GM11168 (cell line): ENCODE measurements at regions not wholly inside any gene's neighbourhood (a gene's known extent, or its start where the extent isn't known, plus 50 kb on each side); places are given as distances from the start of the nearest gene placed in this dataset.

Experiments used
- in situ Hi-C: fragments of 300-500 bp; cut with MboI; formaldehyde crosslinking; loops from one replicate; pipeline ENCODE4 v1.12.0; 2022; ENCODE audit warnings: low sequenced_read_pairs; ENCODE audit not compliant: unreplicated experiment

DNA sequence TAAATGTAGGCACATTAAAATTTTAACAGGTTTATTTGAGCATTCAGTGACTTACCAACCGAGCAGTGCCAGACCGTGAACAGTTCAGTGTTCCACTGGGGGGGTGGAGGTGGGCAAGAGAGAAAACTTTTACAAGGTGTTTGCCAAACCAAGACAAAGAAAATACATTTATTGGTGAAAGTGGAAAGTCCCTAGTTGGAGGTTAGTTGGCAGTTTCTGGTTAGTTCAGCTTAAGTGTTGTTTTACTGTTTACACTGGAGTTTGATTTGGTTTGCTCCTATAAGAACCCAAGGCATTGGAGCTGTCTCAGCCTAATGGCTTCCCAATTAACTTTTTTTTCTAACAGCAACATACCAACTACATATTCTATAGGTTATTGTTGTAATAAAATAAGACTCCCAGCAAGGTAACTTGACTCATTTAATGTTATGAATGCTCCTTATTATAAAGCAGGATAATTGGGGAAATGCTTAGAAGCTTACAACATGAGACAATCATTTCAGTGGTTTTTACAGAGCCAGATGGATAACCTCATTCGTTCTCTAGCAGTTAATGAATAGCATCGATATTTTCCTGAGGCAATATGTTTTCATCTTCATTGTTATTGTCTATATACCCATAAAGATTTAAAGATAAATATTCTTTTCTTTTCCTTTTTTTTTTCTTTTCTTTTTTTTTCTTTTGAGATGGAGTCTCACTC lies 115.8 kb downstream of the ETNK1 start:
- in situ Hi-C loops: no loop called here

- in situ Hi-C loops: no loop called here
Observed at GRCh38 chr12:22743700-22744099, 118.7 kb downstream of the ETNK1 start.

DNA sequence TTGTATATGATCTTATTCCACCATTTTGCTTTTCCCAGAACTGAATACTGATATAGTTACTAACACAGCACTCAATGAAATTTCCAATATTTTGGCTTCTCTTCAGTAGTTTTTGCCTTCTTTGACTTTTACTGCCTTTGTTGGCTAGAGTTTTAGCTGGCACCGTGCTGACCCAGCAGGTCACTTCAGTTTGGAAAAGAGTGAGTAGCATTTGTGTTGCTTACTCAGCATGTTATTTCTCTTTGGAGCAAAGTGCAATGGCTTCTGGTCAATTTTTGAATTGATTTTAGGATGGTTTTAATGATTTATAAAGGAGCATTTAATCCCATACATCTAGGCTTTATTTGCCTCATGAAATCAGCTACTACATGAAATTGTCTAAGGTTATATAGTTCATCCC lies 119.2 kb downstream of the ETNK1 start:
- in situ Hi-C loops: no loop called here

DNA sequence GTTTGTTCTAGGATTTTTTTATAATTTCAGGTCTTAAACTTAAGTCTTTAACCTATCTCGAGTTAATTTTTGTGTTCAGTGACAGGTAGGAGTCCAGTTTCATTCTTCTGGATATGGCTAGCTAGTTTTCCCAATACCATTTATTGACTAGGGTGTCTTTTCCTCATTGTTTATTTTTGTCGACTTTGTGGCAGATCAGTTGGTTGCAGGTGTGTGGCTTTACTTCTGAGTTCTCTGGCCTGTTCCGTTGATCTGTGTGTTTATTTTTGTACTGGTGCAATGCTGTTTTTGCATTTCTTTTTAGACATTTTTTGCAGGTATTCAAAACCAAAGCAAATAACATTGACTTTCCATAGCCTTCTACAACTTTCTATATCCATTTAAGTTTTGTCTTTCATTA lies 121.7 kb downstream of the ETNK1 start:
- in situ Hi-C loops: no loop called here

DNA sequence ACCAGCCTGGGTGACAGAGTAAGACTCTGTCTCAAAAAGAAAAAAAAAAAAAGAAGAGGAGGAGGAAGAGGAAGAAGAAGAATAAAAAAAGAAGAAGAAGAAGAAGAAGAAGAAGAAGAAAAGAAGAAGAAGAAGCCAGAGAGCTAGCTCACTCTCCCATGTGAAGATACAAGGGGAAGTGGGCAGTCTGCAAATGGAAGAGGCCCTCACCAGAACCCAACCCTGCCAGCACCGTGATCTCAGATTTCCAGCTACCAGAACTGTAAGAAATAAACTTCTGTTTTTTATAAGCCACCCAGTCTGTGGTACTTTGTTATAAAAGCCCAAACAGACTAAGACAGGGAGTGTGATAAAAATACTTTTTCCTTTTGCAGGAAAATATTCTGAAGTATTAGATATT lies 130.7 kb downstream of the ETNK1 start:
- in situ Hi-C loops: no loop called here

DNA sequence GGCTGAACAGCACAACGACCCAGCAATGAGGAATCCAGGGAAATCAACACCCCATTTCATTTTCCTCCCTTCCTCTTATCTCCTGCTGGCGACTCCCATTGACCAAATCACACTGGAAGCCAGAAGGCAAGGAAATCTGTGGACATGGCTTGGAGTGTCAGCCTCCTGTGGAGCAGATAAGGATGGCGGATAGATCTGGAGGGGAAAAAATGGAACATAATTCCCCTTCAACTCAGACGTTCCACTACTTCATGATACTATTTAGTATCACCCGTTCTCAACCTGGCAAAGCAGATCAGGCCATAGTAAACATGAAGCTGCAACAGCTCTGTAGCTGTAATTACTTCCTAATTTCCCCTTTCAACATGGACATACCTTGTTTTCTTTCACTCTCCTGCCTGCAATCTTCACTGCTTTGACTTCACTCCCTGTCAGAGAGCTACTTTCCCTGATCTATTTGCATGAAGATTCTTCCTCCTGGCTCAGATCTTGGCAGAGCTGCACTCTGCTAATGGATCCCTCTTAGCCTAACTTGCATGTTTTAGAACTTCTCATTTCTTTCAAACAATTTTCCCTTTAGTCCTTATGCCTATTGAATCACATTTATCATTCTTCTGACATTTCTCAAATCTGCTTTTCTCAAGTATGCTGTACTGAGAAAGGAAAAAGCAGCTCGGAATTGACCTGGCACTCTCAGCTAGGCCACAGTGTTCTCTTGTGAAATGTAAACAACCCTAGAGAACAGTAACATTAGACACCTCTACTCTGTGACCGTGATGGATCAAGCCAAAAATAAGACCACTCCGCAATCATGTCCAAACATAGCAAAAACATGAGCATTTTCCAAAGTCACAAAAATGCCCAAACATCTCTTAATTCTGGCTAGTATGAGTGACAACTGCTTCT lies 135.1 kb downstream of the ETNK1 start:
- in situ Hi-C loops: no loop called here

DNA sequence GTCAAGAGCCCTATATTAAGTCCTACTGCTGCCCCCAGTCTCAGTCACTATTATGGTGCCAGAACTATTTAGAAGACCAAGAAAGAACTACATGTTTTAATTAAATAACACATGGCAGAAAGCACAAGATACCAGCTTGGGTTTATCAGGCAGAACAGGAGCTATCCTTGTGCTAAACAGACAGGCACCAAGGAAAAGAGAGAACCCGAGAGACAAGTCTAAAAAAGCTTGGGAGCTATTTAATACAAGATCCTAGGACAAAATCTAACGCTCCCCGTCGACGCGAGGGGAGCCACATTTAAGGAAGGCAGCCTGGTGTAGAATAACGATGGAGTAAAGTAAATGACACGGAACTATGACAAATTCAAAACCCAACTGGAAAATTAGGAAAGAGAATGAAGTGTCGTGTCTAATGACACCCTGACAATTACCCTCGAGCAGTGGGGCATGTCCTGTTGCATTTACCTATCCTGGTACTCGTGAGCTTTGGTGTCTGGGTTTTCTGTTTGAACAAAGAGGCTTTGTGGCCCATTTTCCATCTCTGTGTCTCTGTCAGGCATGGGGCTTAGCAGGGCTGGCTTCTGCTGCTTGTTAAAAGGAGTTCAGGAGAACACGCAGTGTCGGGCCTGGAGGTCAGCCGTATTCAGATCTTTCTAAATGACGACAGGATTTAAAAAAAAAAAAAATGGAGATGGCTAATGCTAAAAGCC lies 140.6 kb downstream of the ETNK1 start:
- in situ Hi-C loops: no loop called here

DNA sequence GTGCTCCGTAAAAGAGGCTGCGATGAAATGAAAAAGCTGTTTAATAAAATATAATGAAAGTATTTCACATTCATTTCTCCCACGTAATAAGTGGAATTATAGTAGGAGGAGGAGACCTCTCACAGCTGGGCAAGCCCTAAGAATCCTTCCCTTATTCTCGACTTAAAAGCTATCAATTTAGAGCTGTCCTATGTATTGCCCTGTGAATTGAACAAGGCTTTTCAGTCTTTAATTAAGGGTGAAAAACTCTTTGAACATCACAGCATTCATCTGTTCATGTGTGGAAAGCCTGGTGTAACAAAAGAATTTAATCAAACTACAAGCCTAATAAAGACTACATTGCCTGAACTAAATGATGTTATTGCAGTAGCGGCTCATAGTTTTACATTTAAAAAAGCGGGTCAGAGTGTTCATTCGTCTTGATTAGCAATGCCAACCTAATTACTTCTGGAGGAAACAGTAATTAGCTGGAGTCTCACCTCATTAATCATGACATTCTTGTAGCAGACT lies 142.0 kb downstream of the ETNK1 start:
- in situ Hi-C loops: no loop called here

DNA sequence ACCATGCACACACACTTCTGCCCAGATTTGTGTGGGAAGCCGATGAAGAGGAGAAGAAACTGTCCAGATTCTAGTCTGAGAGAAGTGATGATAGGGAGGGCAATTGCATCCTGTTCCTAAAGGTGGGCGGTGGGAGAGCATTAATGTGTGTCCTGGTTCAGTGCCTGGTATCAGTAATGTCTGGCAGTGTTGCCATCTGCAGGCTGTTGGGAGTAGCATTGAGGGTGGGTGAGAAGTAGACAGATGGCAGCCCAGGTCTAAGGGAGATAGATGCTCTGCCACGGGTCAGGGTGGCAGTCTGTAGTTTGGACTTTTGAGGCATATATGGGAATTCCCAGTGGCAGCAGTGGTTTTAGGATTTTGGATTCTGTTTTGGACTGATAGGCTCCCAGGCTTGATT lies 156.4 kb downstream of the ETNK1 start:
- in situ Hi-C loops: no loop called here

DNA sequence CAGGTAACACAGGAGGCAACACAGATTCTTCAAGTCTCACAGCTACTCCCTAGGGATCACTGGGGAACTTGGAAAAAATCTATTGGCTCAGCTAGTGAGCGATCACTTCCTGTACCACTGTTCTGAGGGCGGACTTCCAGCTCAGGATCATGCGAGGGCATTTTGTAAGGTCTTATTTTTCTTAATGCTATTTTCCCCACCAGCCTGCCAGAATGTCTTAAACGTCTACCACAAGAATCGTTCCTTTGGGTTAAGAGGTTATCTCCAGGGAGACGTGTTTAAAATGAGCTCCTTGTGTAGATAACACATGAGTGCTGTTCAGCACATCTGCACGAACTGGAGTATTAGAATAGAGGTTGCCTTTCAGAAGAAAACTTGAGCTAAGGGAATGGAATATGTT lies 162.6 kb downstream of the ETNK1 start:
- in situ Hi-C loops: no loop called here

DNA sequence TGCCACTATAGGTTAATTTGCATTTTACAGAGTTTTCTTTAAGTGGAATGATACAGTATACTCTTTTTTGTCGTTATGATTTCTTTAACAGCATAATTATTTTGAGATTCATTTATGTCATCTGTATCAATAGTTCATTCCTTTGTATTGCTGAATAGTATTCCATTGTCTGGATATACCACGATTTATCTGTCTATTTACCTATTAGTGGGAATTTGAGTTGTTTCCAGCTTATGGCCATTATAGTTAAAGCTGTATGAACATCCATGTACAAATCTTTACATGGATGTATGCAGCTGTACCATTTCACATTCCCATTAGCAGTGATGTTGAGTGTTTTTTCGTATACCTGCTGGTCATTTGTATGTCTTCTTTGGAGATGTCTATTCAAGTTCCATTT lies 163.9 kb downstream of the ETNK1 start:
- in situ Hi-C loops: no loop called here

GRCh38 chr12:22792138-22792537 lies 167.2 kb downstream of the ETNK1 start:
- in situ Hi-C loops: no loop called here

DNA sequence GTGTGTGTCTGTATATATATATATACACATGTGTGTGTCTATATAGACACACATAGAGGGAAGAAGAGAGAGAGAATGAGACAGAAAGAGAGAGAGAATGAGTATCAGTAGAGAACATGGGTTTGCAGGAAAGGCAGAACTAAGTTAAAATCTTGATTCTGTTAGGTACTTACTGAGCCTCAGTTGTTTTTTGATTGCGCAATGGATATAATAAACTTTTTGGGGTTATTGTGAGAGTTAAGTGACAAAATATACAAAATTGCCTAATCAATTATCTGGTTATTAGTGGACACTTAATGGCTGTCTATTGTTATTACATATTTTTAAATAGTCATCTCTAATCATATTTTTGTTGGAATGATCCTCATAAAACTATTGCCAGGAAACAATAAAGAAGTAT lies 169.0 kb downstream of the ETNK1 start:
- in situ Hi-C loops: no loop called here

DNA sequence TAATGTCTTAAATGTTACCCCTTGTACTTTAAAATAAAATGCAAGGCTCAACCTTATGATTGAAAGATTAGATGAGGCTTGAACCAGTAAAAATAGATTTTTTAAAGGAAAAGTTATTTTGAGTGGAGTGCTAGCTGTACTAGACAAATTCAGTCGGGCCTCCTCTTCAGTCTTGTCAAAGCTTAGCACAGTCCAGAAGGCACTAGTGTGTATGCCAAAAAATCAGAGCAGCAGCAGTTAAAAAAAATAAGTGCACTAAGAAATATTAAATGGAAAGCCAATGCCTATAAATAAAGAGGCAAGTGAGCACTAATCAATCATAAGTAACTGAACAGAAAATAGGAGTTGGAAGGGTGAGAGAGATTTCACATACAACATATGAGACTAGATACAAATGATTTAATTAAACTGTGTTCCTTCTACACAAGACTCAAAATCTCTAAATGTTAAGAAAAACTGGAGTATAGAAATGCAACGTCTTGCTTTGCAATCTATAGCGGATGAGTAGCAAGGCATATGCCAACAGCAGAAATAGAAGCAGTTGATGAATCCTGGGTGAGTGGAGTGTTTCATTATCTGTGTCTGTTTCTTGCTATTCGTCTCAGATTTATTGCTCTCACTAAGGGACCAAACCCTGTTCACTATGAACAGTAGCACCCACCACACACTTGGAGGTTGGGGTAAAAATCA lies 172.1 kb downstream of the ETNK1 start:
- in situ Hi-C loops: no loop called here

GRCh38 chr12:22797701-22798100 lies 172.7 kb downstream of the ETNK1 start:
- in situ Hi-C loops: no loop called here

DNA sequence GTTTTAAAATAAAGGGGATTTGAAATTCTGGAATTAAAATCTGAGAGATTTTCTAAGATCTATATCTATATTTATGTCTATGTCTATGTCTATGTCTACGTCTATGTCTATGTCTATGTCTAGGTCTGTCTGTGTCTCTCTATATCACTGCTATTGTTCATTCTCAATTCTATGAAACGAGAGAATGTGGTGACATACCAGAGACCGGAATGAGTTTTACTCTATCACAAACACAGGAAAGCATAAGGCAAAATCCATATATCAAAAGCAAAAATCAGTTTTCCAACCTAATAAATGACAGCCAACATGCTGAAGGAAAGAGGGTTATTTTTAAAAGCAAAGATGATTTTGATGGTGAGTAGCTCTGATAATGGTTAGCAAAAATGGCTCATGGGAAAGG lies 173.1 kb downstream of the ETNK1 start:
- in situ Hi-C loops: no loop called here

GRCh38 chr12:22799503-22799902 lies 174.5 kb downstream of the ETNK1 start:
- in situ Hi-C loops: no loop called here

- in situ Hi-C loops: no loop called here
Observed at GRCh38 chr12:22800332-22800731, 175.4 kb downstream of the ETNK1 start.

DNA sequence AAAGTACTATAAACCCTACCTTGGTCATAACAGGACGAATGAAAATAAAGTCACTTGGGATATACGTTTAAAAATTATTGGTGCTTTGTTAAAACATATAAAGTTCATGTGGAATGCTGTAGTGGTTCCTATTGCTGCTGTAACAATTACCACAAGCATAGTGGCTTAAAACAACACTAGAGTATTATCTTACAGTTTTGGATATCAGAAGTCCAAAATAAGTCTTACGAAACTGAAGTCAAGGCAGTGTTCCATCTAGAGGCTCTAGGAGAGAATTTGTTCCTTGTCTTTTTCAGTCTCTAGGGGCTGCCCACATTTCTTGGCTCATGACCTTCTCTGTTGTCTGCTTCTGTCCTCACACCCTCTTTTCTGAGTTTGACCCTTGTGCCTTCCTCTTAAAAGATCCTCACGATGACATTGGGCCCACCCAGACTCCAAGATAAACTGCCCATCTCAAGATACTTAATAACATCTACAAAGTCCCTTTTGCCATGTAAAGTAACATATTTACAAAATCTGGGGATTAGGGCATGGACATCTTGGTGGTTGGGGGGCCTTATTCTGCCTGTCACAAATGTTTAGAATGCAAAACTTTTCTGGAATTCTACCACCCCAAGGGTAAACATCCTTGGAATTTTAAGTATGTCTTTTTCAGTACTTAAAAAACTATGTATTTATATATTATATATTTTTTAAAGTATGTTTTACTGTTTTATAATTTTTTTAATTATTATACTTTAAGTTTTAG lies 178.1 kb downstream of the ETNK1 start:
- in situ Hi-C loops: no loop called here

- in situ Hi-C loops: no loop called here
Observed at GRCh38 chr12:22803725-22804124, 178.8 kb downstream of the ETNK1 start.
